T-cell (primary cell): ENCODE measurements at regions not wholly inside any gene's neighbourhood (a gene's known extent, or its start where the extent isn't known, plus 50 kb on each side); places are given as distances from the start of the nearest gene placed in this dataset.

Source experiments
- ATAC-seq, 4 experiments: fragments of 200-7000 bp in 3 of 4; fragments of 150-1000 bp in 1 of 4; cut with Tn5 transposase; replicated peaks in 1 of 4; 1 replicate in 3 of 4; 2 replicates in 1 of 4; pipeline ENCODE4 v1.10.0; 2021; ENCODE audit warnings: moderate library complexity in 3 of 4, mild to moderate bottlenecking in 2 of 4, moderate number of reproducible peaks in 1 of 4
- CTCF ChIA-PET, 2 donors: fragments of 300-600 bp; sonication (Branson Sonifier 250); formaldehyde crosslinking; loops; one replicate each; lab custom pipeline; 2022; ENCODE audit warnings: antibody characterized with exemption in 2 of 2; lab: Charles Lee
- POLR2A ChIA-PET, 2 donors: fragments of 300-600 bp; sonication (Branson Sonifier 250); formaldehyde crosslinking; loops; one replicate each; lab custom pipeline; 2022; ENCODE audit warnings: antibody characterized with exemption in 2 of 2; lab: Charles Lee
- DNase-seq, 35 experiments: peaks; one replicate each; pipeline versions ENCODE4 v3.0.0 to v3.0.0-alpha.2; 2013 to 2023
- H3K27ac ChIP-seq: one replicate; pipeline ENCODE4 v1.5.1; 2013; ENCODE audit warnings: low read length
- H3K27me3 ChIP-seq, 2 experiments: replicated peaks in 1 of 2; 1 replicate in 1 of 2; 2 replicates in 1 of 2; pipeline versions ENCODE4 v1.6.1 to v1.7.0; 2013; ENCODE audit warnings: low read length in 1 of 2, mixed read lengths in 1 of 2; ENCODE audit not compliant: control insufficient read depth in 2 of 2, insufficient read depth in 2 of 2; ENCODE audit errors: extremely low read depth in 1 of 2
- H3K36me3 ChIP-seq, 2 donors: 1 replicate in 1 of 2; 2 replicates in 1 of 2; pipeline versions ENCODE4 v1.6.1 to v1.7.0; 2013; ENCODE audit warnings: low read length in 1 of 2; ENCODE audit not compliant: control insufficient read depth in 2 of 2, insufficient read depth in 1 of 2; ENCODE audit errors: extremely low read depth in 1 of 2
- H3K4me1 ChIP-seq, 2 experiments: 1 replicate in 1 of 2; 2 replicates in 1 of 2; pipeline versions ENCODE4 v1.6.1 to v1.7.0; 2013; ENCODE audit warnings: low read length in 2 of 2, mixed read lengths in 1 of 2; ENCODE audit not compliant: insufficient read depth in 2 of 2, control insufficient read depth in 1 of 2; ENCODE audit errors: extremely low read depth in 1 of 2
- H3K4me3 ChIP-seq, 2 donors: 1 replicate in 1 of 2; 2 replicates in 1 of 2; pipeline versions ENCODE4 v1.5.1 to v1.7.0; 2013; ENCODE audit warnings: mild to moderate bottlenecking in 2 of 2, low read length in 1 of 2, moderate library complexity in 1 of 2; ENCODE audit not compliant: control insufficient read depth in 1 of 2; ENCODE audit errors: extremely low read depth in 1 of 2
- H3K9me3 ChIP-seq: 2 replicates; pipeline ENCODE4 v1.7.0; 2013
- H3K27ac Mint-ChIP-seq, 2 donors: one replicate each; pipeline ENCODE4 v1.8.0; 2020 to 2021; ENCODE audit warnings: mild to moderate bottlenecking in 2 of 2, mixed read lengths in 2 of 2
- H3K27me3 Mint-ChIP-seq, 2 donors: one replicate each; pipeline ENCODE4 v1.8.0; 2021 to 2022; ENCODE audit warnings: mixed read lengths in 2 of 2
- H3K36me3 Mint-ChIP-seq: one replicate; pipeline ENCODE4 v1.8.0; 2021; ENCODE audit warnings: mixed read lengths
- H3K4me1 Mint-ChIP-seq, 3 donors: one replicate each; pipeline ENCODE4 v1.8.0; 2020 to 2022; ENCODE audit warnings: mixed read lengths in 3 of 3, mild to moderate bottlenecking in 1 of 3
- H3K4me3 Mint-ChIP-seq, 3 donors: one replicate each; pipeline ENCODE4 v1.8.0; 2020 to 2022; ENCODE audit warnings: mild to moderate bottlenecking in 3 of 3, mixed read lengths in 3 of 3, moderate library complexity in 3 of 3
- H3K9me3 Mint-ChIP-seq, 3 donors: one replicate each; pipeline ENCODE4 v1.8.0; 2020 to 2022; ENCODE audit warnings: mixed read lengths in 3 of 3
- WGBS: methylation state at CpG from one replicate; pipeline ENCODE4 v1.1.5; 2013; ENCODE audit warnings: missing lambda C conversion rate; ENCODE audit not compliant: insufficient coverage; 5-methylcytosine and 5-hydroxymethylcytosine counted together

- H3K36me3 ChIP-seq, result no peaks in the 10 kb centered on the region
- peaks cover 24 to 47% of the 10 kb centered on the region in 2 donors for H3K27me3 Mint-ChIP-seq
- H3K27me3 ChIP-seq, result peaks cover 8 to 51% of the 10 kb centered on the region in 2 experiments
- no peak overlapping the region for H3K4me3 Mint-ChIP-seq
- WGBS, result 17% methylated on average over 1 of the region's 6 CpGs
- H3K4me1 Mint-ChIP-seq, result no peaks in the 10 kb centered on the region
- no peaks in the 10 kb centered on the region for H3K9me3 Mint-ChIP-seq
- DNase-seq, result no peak
- H3K27ac Mint-ChIP-seq, result no peak overlapping the region
- no peaks in the 10 kb centered on the region for H3K4me1 ChIP-seq
- no peak overlapping the region for H3K4me3 ChIP-seq
- no peak for ATAC-seq
- H3K27ac ChIP-seq, result no peak overlapping the region
- ChIA-PET CTCF (interaction anchor here in 1 of 2 donors (0.5 kb wide), 1 partner anchor 40 kb away, joined by 7 read pairs; no protein-coding TSS in a partner anchor), POLR2A (no interaction called here)
- no peaks in the 10 kb centered on the region for H3K9me3 ChIP-seq
- H3K36me3 Mint-ChIP-seq, result no peaks in the 10 kb centered on the region
Measured at GRCh38 chr3:14590569-14590968, 50.4 kb upstream of the GRIP2 start.

- Mint-ChIP-seq H3K27me3 (peaks cover 31 to 52% of the 10 kb centered on the region in 2 donors), H3K9me3 (peaks cover 0 to 5% (median 0%) of the 10 kb centered on the region in 3 donors), H3K36me3 (no peaks in the 10 kb centered on the region), H3K27ac (no peak overlapping the region), H3K4me3 (no peak overlapping the region), H3K4me1 (no peaks in the 10 kb centered on the region)
- peaks cover 8 to 56% of the 10 kb centered on the region in 2 experiments for H3K27me3 ChIP-seq
- DNase-seq (no peak), ATAC-seq (no peak)
- no peaks in the 10 kb centered on the region for H3K4me1 ChIP-seq
- ChIA-PET CTCF (no interaction called here), POLR2A (no interaction called here)
- no peak overlapping the region for H3K27ac ChIP-seq
- 77% methylated on average over 5 of the region's 9 CpGs for WGBS
- H3K4me3 ChIP-seq, result no peak overlapping the region
- no peaks in the 10 kb centered on the region for H3K9me3 ChIP-seq
- H3K36me3 ChIP-seq, result no peaks in the 10 kb centered on the region
Measured at GRCh38 chr3:14592390-14592789, 52.2 kb upstream of the GRIP2 start.

GRCh38 chr3:14592836-14593235 lies 52.7 kb upstream of the GRIP2 start:
- Mint-ChIP-seq H3K27ac (no peak overlapping the region), H3K9me3 (peaks cover 0 to 5% (median 0%) of the 10 kb centered on the region in 3 donors), H3K36me3 (no peaks in the 10 kb centered on the region), H3K4me1 (no peaks in the 10 kb centered on the region), H3K4me3 (no peak overlapping the region), H3K27me3 (peaks cover 31 to 51% of the 10 kb centered on the region in 2 donors)
- Histone ChIP-seq H3K4me3 (no peak overlapping the region), H3K27ac (no peak overlapping the region), H3K4me1 (no peaks in the 10 kb centered on the region), H3K27me3 (peaks cover 8 to 56% of the 10 kb centered on the region in 2 experiments), H3K36me3 (no peaks in the 10 kb centered on the region), H3K9me3 (no peaks in the 10 kb centered on the region)
- CTCF ChIA-PET, result no interaction called here
- POLR2A ChIA-PET, result no interaction called here
- 66% methylated on average over 5 of the region's 5 CpGs for WGBS
- DNase-seq (no peak), ATAC-seq (no peak)

GRCh38 chr3:14594234-14594633 lies 54.1 kb upstream of the GRIP2 start:
- H3K36me3 ChIP-seq, result no peaks in the 10 kb centered on the region
- H3K27ac Mint-ChIP-seq, result no peak overlapping the region
- H3K9me3 ChIP-seq, result no peaks in the 10 kb centered on the region
- no peak for ATAC-seq
- H3K4me1 Mint-ChIP-seq, result peaks cover 0 to 10% (median 4%) of the 10 kb centered on the region in 3 donors
- ChIA-PET CTCF (no interaction called here), POLR2A (no interaction called here)
- no peaks in the 10 kb centered on the region for H3K4me1 ChIP-seq
- peaks cover 8 to 59% of the 10 kb centered on the region in 2 experiments for H3K27me3 ChIP-seq
- H3K27ac ChIP-seq, result no peak overlapping the region
- DNase-seq, result no peak
- no peaks in the 10 kb centered on the region for H3K36me3 Mint-ChIP-seq
- H3K9me3 Mint-ChIP-seq, result peaks cover 5 to 16% (median 11%) of the 10 kb centered on the region in 3 donors
- H3K4me3 ChIP-seq, result no peak overlapping the region
- peaks cover 42 to 58% of the 10 kb centered on the region in 2 donors for H3K27me3 Mint-ChIP-seq
- no peak overlapping the region for H3K4me3 Mint-ChIP-seq
- 55% methylated on average over 6 of the region's 8 CpGs for WGBS

GRCh38 chr3:14595561-14595960 lies 55.4 kb upstream of the GRIP2 start:
- Mint-ChIP-seq H3K4me3 (no peak overlapping the region), H3K27ac (no peak overlapping the region), H3K27me3 (peaks cover 50 to 65% of the 10 kb centered on the region in 2 donors), H3K9me3 (peaks cover 5 to 16% (median 11%) of the 10 kb centered on the region in 3 donors), H3K36me3 (no peaks in the 10 kb centered on the region), H3K4me1 (peaks cover 0 to 10% (median 4%) of the 10 kb centered on the region in 3 donors)
- no peaks in the 10 kb centered on the region for H3K36me3 ChIP-seq
- H3K9me3 ChIP-seq, result no peaks in the 10 kb centered on the region
- no peak for ATAC-seq
- H3K4me1 ChIP-seq, result no peaks in the 10 kb centered on the region
- no peak for DNase-seq
- H3K27ac ChIP-seq, result no peak overlapping the region
- POLR2A ChIA-PET, result no interaction called here
- CTCF ChIA-PET, result interaction anchor here in 1 of 2 donors (0.6 kb wide), 1 partner anchor 385 kb away, joined by 5 read pairs; no protein-coding TSS in a partner anchor
- H3K4me3 ChIP-seq, result no peak overlapping the region
- peaks cover 8 to 68% of the 10 kb centered on the region in 2 experiments for H3K27me3 ChIP-seq
- WGBS, result 49% methylated on average over 8 of the region's 8 CpGs

GRCh38 chr3:14597266-14597665 lies 54.3 kb upstream of the CCDC174 start:
- POLR2A ChIA-PET, result no interaction called here
- H3K27me3 Mint-ChIP-seq, result peaks cover 52 to 70% of the 10 kb centered on the region in 2 donors
- H3K4me1 Mint-ChIP-seq, result peaks cover 0 to 10% (median 8%) of the 10 kb centered on the region in 3 donors
- H3K4me1 ChIP-seq, result no peaks in the 10 kb centered on the region
- CTCF ChIA-PET, result no interaction called here
- no peak overlapping the region for H3K27ac ChIP-seq
- H3K36me3 Mint-ChIP-seq, result no peaks in the 10 kb centered on the region
- peaks cover 6 to 73% of the 10 kb centered on the region in 2 experiments for H3K27me3 ChIP-seq
- H3K9me3 Mint-ChIP-seq, result peaks cover 5 to 16% (median 11%) of the 10 kb centered on the region in 3 donors
- DNase-seq (no peak), ATAC-seq (no peak)
- WGBS, result no CpG with 5 or more reads among the region's 3 CpGs
- no peak overlapping the region for H3K4me3 ChIP-seq
- H3K9me3 ChIP-seq, result no peaks in the 10 kb centered on the region
- H3K4me3 Mint-ChIP-seq, result no peak overlapping the region
- no peak overlapping the region for H3K27ac Mint-ChIP-seq
- no peaks in the 10 kb centered on the region for H3K36me3 ChIP-seq
